ENCODE measurements at regions not wholly inside any gene's neighbourhood (a gene's known extent, or its start where the extent isn't known, plus 50 kb on each side); places are given as distances from the start of the nearest gene placed in this dataset. TPM values are rescaled to one million over a fixed set of nuclear protein-coding genes. Genes with fewer than 3 reads are reported as not detected.

DNA sequence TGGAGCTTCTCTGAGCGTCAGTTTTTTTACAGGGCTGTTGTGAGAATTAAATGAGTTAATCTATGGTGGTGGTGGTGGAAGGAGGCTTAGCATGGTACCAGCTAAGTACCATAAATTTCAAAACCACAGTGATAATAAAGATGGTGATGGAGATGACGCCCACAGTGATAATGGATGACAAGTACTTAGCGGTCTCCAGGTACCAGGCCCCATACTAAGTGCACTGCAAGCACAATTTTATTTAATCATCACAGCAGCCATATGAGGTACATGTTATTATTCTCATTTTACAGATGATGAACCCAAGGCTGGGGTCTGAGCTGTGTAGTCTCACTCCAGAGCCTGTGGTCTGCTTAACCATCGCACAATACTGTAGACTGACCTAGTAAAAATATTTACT lies 75.1 kb downstream of the PAX1 start:
- Histone ChIP-seq H3K4me3 (no peak overlapping the region), H3K9me3 (no peaks in the 10 kb centered on the region), H3K36me3 (no peaks in the 10 kb centered on the region), H3K4me1 (no peaks in the 10 kb centered on the region), H3K27ac (no peak overlapping the region), H3K27me3 (no peaks in the 10 kb centered on the region)
- intact Hi-C loops (cut with DNase I; ENCODE audit: low total_unique reads): no loop called here
- no peak for DNase-seq
- TF ChIP-seq CTCF (IDR thresholded peaks at IDR 0.05): no peak
- TF ChIP-seq POLR2A (IDR thresholded peaks at IDR 0.05): no peak

Small RNAs in the stretch of these regions (small RNA-seq; reads per million reads assigned to genes)
- not detected for gene AL121912.1
